Activated CD4-positive, alpha-beta T cell treated with anti-CD3 and anti-CD28 coated beads, Interleukin-2, amount 10 ng/mL, durations not matched to agents 7 days and 5 days (primary cell): ENCODE measurements at regions not wholly inside any gene's neighbourhood (a gene's known extent, or its start where the extent isn't known, plus 50 kb on each side); places are given as distances from the start of the nearest gene placed in this dataset.

Source experiments
- CTCF ChIA-PET: fragments of 350-600 bp; sonication (Branson Sonifier 250); formaldehyde crosslinking; loops from one replicate; lab custom pipeline; 2021; ENCODE audit warnings: antibody characterized with exemption; lab: Charles Lee
- POLR2A ChIA-PET: fragments of 350-600 bp; sonication (Branson Sonifier 250); formaldehyde crosslinking; loops from one replicate; lab custom pipeline; 2021; ENCODE audit warnings: antibody characterized with exemption; lab: Charles Lee
- DNase-seq: peaks from one replicate; pipeline ENCODE4 v3.0.0-alpha.2; 2020
- H3K27ac Mint-ChIP-seq: one replicate; pipeline ENCODE4 v1.8.0; 2021; ENCODE audit warnings: mild to moderate bottlenecking, moderate library complexity, mixed read lengths
- H3K27me3 Mint-ChIP-seq: one replicate; pipeline ENCODE4 v1.8.0; 2021; ENCODE audit warnings: mixed read lengths
- H3K36me3 Mint-ChIP-seq: one replicate; pipeline ENCODE4 v1.8.0; 2021; ENCODE audit warnings: low read depth, mixed read lengths
- H3K4me1 Mint-ChIP-seq: one replicate; pipeline ENCODE4 v1.8.0; 2021; ENCODE audit warnings: mixed read lengths
- H3K4me3 Mint-ChIP-seq: one replicate; pipeline ENCODE4 v1.8.0; 2021; ENCODE audit warnings: mild to moderate bottlenecking, moderate library complexity, mixed read lengths
- H3K9me3 Mint-ChIP-seq: one replicate; pipeline ENCODE4 v1.8.0; 2021; ENCODE audit warnings: mixed read lengths

DNA sequence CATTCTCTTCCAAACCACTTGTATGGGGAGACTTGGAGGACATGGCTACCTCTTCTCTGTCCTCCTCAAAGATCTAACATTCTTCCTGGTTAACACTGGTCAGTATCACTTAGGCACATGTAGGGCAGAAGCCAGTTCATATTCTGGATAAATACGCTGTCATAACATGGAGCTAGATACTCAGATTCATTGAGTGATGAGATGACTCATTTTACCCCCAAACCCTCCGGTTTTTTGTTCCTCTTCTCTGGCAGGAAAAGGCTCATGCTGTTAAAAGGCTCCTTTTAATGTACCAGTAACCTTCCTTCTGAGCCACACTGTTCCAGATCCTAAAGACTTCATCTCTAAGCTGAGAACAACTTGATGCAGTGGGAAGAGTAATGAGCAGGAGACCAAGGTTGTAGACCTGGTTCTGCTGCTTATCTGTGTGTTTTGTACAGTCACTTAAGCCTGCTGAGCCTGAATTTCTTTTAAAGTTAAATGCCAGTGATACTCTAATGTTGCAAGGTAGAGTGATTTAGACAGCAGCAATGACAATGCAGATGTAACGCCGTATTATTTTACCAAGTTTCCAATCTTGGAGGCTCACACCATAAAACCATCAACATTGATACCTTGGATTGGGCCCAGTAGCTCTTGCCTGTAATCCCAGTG lies 57.3 kb upstream of the ELK3 start:
- Mint-ChIP-seq H3K36me3 (no peaks in the 10 kb centered on the region), H3K9me3 (peaks cover 2% of the 10 kb centered on the region), H3K4me3 (no peak overlapping the region), H3K4me1 (peaks cover 21% of the 10 kb centered on the region), H3K27ac (no peak overlapping the region), H3K27me3 (no peaks in the 10 kb centered on the region)
- ChIA-PET POLR2A (no interaction called here), CTCF (interaction anchor here (1.0 to 1.2 kb wide), 2 partner anchors 12 to 17 kb away, joined by 3 to 5 read pairs; no protein-coding TSS in a partner anchor)
- no peak for DNase-seq

DNA sequence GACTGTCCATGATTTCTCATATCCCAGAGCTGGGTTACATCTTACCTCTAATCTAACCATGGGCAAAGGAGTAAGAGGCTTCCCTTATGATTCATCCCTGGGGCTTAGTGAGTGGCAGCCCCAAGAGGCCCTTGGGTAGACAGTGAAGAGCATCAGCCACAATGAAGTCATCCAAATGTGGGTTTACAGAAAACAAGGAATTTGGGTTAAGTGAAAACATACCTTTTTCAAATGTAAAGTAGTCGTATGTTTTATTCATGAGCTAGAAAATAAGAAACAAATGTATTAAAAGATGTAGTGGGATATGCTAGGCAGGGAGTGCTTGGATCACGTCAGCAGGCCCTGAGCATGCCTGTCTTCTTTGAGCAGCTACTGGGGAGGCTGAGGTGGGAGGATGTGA lies 54.0 kb upstream of the ELK3 start:
- no peak for DNase-seq
- ChIA-PET POLR2A (no interaction called here), CTCF (interaction anchor here (1.2 to 2.4 kb wide), 3 partner anchors 11 to 79 kb away, joined by 3 to 8 read pairs (median 5); no protein-coding TSS in a partner anchor)
- Mint-ChIP-seq H3K9me3 (peaks cover 2% of the 10 kb centered on the region), H3K36me3 (no peaks in the 10 kb centered on the region), H3K4me3 (no peak overlapping the region), H3K4me1 (peaks cover 36% of the 10 kb centered on the region), H3K27ac (no peak overlapping the region), H3K27me3 (no peaks in the 10 kb centered on the region)

DNA sequence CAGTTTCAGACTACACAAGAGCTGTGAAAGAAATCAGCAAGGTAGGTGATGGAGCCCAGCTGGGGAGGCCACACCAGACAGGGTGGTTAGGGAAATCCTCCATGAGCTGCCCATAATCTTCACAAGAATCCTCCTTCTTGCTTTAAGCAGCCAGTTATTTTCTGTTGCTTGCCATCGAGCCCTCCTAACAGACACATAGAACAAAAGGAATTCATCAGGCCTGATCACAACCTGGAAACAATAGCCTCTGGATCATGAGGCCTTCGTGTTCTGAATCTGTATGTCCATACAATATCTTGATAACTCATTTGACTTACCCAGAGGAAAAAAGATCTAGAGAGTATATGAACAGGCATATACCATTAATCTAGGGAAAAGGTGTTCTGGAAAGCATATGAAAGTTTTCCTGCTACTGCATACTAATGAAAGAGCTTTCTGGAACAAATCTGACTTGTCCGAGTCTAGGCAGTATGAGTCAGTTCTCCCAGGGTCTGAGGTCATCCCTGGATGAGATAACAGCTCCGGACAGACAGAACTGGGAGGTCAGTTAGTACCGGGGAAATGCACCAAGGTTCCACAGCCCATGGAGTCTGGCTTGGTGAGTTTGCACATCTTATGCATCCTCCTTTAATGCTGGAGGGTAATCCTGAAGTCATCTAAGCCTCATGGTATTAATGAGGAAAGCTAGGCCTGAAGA lies 52.8 kb upstream of the ELK3 start:
- H3K27me3 Mint-ChIP-seq: no peaks in the 10 kb centered on the region
- H3K27ac Mint-ChIP-seq: no peak overlapping the region
- DNase-seq: no peak
- peaks cover 2% of the 10 kb centered on the region for H3K9me3 Mint-ChIP-seq
- ChIA-PET POLR2A (no interaction called here), CTCF (interaction anchor here (1.0 to 2.4 kb wide), 10 partner anchors 8 to 80 kb away, joined by 3 to 8 read pairs (median 3); no protein-coding TSS in a partner anchor)
- H3K4me3 Mint-ChIP-seq: no peak overlapping the region
- peaks cover 35% of the 10 kb centered on the region for H3K4me1 Mint-ChIP-seq
- H3K36me3 Mint-ChIP-seq: no peaks in the 10 kb centered on the region

DNA sequence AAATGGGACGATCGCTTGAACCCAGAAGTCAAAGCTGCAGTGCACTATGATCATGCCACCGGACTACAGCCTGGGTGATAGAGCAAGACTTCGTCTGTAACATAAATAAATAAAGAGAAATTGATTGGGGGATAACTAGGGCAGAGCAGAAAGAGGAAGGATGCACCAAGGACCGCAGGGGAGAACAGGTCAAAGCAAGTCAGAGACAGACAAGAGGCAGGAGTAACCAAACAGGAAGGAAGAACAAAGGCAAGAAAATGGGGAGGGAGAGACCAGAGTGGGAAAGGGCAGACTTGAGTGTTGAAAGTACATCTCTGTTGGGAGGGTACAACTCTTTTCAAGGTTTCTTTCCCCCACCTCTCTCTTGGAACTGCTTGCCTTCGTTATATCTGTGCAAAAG lies 50.8 kb upstream of the ELK3 start:
- peak overlapping the region; percentile 26 for H3K27ac Mint-ChIP-seq
- DNase-seq: no peak
- H3K4me3 Mint-ChIP-seq: peak overlapping the region; percentile 7
- peaks cover 28% of the 10 kb centered on the region for H3K4me1 Mint-ChIP-seq
- no peaks in the 10 kb centered on the region for H3K36me3 Mint-ChIP-seq
- POLR2A ChIA-PET: no interaction called here
- no peaks in the 10 kb centered on the region for H3K27me3 Mint-ChIP-seq
- peaks cover 2% of the 10 kb centered on the region for H3K9me3 Mint-ChIP-seq
- CTCF ChIA-PET: interaction anchor here (0.7 kb wide), 1 partner anchor 72 kb away, joined by 3 read pairs; no protein-coding TSS in a partner anchor

DNA sequence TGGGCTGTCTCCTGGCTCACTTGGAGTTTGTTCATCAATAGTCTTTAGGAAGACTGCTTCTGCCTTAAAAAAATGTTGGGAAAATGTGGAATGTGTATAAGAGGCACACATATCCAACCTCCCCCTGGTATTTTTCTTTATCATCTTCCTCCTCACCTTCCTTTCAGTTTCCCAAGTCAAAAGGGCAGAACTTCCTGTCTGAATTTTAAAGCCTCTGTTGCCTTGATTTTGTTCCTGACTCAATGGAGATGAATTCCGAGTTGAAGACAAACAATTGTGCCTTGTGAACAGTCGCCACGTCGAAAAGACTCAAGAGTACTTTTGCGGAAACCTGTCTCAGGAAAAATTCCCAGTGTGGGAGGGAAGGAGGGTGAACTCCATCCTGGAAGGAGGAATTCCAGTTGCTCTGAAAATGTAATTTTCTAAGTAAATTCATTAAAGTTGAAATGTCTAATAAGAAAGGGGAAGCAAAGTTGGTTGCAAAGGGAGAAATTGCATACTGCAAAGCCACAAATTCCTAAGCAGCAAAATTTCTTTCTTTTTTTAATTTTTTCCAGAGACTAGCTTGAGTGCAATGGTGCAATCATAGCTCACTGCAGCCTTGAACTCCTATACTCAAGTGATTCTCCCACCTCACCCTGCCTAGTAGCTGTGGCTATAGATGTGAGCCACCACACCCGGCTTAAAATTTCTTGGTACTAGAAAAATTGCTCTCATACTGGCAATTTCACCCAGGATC lies 50.2 kb upstream of the ELK3 start:
- DNase-seq: no peak
- no peaks in the 10 kb centered on the region for H3K36me3 Mint-ChIP-seq
- POLR2A ChIA-PET: no interaction called here
- CTCF ChIA-PET: interaction anchor here (0.7 kb wide), 1 partner anchor 71 kb away, joined by 3 read pairs; no protein-coding TSS in a partner anchor
- H3K27me3 Mint-ChIP-seq: no peaks in the 10 kb centered on the region
- peaks cover 28% of the 10 kb centered on the region for H3K4me1 Mint-ChIP-seq
- H3K9me3 Mint-ChIP-seq: peaks cover 2% of the 10 kb centered on the region
- peak overlapping the region; percentile 20 for H3K27ac Mint-ChIP-seq
- peak overlapping the region; percentile 7 for H3K4me3 Mint-ChIP-seq
